HG03097 (cell line): ENCODE measurements at regions not wholly inside any gene's neighbourhood (a gene's known extent, or its start where the extent isn't known, plus 50 kb on each side); places are given as distances from the start of the nearest gene placed in this dataset.
"Not testable (repeated sequence)": the region's sequence is repeated elsewhere in the genome, so short reads cannot be mapped to it uniquely, and the experiment has no call there.

Experiments
- ATAC-seq: cut with Tn5 transposase; IDR thresholded peaks from one replicate; pipeline ENCODE4 v1.9.1; 2021; ENCODE audit not compliant: unreplicated experiment, low FRiP score

DNA sequence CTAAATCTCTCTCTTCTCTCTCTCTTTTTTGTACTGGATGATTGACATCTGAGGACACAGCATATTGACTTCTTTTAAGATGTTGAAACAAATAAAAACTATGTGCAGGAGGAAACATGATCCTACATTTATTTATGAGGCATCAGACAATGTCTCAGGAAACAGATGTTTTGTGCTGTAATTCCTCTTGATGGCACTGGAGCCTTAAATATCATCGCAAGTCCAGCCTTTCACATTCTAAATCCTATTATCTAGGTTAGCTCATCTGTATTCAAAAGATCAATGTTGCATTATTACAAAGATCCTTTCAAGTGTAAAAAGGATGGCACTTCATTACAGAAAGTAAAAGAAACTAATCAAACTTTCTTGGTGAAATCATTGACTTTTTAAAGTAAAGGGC lies 63.9 kb downstream of the MAT2B start:
- ATAC-seq: no peak

DNA sequence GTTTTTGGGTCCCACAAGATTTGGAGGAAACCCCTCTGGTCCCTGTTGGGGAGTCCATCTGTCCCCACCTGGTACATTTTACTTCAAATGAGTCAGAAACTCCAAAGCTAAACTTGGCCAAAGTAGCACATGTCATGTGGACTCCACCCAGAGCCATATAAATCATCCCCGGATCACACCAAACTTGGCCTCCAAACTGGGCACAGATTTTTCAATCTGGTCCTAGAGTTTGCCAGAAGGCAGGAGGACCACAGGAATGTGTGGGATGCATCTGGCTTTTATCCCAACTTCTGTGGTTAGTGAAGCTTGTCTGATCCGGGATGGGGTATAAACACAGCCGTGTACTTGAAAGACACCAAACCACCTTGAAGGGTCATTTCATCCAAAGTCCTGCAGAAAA lies 66.3 kb downstream of the MAT2B start:
- ATAC-seq: no peak

DNA sequence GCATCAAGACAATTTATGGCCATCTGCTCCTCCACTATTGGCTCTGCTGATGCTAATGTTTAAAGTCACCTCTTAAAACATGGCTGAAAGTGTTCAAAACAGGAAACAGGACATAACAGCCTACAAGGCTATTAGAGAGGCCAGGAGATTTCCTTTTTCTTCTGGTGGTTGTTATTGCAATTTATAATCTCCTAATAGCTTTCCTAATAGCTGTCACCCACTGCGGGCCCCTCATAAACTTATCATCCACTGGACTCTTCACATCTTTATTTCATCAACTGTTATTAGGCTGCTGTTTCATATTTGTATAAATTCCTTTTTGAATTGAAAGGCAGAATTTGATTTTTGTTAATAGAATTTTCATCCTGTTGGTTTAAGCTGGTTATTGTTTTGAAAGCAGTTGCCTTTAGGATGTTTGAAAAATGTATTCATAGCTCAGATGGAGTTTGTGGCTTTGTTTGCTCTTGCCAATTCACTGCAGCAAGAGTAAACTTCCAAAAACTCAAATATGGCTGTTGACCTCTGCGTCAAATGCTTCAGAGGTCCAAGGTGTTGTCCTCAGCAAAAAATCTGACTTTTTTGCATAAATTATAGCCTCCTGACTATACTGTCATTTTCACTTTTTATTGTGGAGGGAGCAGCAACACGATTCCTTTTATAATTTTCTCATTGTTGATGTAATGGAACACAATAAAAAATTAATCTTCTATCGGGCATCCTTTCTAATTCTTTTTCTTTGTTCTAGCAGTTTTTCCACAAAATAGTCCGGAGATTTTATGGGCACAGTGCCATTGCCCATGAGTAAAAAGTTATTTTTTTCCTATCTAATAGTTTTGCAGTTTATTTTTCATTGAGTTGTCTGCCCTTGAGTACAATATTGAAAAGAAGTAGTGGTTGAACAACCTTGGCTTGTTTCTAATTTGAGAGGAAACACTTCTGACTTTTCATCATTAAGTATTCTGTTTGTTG lies 69.3 kb downstream of the MAT2B start:
- no peak for ATAC-seq

DNA sequence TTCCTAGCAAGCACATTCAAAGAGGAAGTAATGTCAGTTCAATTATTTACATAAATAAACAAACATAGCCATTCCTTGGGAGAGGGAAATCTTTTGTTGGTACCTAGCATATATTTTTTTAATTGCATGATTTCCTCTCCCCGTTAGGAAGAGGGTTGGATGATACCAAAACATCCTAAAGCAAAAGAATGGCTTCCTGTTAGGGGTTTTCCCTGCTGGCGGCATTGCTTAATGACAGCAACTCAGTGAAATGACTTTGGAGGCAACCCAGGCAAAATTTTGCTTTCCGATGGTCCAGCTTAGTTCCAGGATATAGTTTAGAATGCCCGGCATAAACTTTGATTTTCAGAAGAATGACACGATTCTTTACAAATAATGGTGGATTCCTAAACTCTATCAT lies 73.2 kb downstream of the MAT2B start:
- ATAC-seq: no peak

DNA sequence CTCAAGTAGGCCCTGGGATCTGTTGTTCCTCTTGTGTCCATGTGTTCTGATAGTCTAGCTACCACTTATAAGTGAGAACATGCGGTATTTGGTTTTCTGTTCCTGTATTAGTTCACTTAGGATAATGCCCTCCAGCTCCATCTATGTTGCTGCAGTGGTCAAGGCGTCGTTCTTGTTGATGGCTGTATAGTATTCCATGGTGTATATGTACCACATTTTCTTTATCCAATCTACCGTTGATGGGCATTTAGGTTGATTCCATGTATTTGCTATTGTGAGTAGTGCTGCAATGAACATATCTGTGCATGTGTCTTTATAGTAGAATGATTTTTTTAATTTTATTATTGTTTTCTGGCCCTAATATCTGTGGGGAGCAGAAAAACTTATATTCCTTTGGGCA lies 74.3 kb downstream of the MAT2B start:
- ATAC-seq: no peak

DNA sequence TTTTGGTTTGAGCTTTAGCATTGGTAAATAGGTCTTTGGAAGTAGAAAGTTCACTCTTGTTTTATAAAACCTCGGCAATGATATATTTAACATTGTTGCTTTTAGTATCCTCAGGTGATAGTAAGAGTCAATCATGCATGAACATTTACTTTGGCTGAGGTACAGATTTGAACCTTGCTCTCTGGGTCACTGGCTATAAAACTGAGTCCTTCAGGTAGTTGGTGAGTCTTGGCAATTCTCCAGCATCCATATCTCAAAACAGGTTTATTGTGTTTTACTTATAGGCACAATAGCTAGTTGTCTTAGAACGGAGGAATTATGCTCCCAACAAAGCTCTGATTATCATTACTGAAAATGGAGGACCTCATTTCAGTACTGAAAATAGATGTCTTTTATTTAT lies 75.1 kb downstream of the MAT2B start:
- no peak for ATAC-seq

DNA sequence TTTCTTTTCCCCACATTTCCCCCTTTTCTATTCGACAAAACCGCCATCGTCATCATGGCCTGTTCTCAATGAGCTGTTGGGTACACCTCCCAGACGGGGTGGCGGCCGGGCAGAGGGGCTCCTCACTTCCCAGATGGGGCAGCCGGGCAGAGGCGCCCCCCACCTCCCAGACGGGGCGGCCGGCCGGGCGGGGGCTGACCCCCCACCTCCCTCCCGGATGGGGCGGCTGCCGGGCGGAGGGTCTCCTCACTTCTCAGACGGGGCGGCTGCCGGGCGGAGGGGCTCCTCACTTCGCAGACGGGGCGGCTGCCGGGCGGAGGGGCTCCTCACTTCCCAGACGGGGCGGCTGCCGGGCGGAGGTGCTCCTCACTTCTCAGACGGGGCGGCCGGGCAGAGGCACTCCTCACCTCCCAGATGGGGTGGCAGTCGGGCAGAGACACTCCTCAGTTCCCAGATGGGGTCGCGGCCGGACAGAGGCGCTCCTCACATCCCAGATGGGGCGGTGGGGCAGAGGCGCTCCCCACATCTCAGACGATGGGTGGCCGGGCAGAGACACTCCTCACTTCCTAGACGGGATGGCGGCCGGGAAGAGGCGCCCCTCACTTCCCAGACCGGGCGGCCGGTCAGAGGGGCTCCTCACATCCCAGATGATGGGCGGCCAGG lies 78.2 kb downstream of the MAT2B start:
- not testable (repeated sequence) for ATAC-seq

DNA sequence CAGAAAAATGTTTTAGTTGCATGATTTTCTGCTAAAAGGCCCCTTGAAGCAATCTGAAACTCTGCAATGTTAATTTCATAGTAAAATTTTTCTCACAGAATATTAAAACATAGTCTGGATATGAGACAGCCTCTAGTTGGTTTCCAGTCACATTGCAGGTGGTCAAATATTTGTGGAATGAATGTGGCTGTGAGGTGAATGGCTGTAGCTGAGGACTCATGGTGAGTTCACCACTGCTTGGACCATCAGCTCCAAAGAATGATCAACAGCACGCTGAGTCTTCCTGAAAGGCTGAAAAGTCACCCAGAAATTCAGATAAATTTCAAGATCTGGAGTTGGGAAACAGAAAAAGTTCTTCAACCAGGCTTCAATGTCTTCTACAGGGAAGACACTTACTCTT lies 79.8 kb downstream of the MAT2B start:
- ATAC-seq: no peak

DNA sequence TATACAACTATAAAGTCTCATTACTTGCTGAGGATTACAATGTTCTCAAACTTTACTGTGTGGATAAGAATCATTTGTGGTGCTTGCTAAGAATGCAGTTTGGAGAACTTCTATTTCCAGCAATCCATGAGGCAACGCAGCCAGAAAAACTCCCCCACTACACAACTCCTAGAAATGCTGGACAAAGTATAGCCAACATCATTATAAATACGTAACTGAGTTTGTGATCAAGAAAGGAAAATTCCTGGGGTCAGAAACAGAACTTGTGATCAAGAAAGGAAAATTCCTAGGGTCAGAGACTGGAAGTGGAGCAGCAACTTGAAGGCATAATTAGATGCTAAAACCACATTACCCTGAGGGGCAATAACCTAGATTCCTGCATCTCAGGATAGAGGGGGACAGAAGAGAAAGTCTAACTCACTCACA lies 81.1 kb downstream of the MAT2B start:
- no peak for ATAC-seq

DNA sequence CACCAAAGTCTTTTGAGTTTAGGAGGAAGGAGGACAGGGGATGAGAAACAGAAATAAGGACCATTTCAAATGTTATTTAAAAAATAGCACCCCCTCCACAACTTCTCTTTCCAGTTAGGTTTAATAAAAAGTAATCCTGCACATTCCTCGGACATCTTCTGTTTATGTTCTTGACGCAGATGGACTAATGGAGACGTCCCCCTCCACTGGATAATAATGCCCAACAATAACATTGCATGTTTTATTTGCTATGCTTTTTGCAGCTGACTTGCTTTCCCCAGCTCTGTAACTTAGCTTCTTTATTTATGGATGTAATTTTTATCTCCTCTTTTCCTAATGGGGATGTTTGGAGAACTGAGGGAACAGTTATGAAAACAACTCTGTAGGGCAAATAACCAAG lies 89.5 kb downstream of the MAT2B start:
- ATAC-seq: no peak

DNA sequence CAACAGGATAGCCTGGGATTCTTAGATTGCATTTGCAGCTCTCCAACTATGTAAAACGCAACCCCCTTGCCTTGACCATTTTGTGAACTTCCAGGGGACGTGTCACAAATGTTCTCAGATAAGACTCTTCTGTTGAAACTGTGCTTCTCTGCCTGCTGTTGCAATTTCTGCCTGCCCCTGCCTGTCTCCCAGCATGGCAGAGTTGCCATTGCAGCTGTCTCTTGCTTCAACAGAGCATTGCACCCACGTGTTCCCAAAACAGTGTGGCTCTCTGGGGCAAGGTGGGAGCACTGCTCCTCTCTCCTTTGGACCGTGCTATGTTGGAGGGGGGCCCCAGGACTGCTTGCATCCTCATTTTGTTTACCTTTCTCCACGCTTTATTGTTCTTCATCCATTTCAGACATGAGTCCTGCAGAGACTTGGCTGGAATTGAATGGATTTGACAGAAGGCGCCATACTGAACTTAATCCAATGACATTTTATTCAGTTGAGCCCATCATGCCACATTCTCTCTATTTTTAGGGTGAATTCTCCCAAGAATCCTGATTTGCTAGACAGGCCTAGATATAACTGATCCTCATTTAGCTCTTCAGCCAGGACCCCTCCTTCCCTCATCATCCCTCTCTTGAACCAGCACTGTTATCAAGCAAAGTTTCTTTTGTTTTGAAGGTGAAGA lies 90.7 kb downstream of the MAT2B start:
- no peak for ATAC-seq

DNA sequence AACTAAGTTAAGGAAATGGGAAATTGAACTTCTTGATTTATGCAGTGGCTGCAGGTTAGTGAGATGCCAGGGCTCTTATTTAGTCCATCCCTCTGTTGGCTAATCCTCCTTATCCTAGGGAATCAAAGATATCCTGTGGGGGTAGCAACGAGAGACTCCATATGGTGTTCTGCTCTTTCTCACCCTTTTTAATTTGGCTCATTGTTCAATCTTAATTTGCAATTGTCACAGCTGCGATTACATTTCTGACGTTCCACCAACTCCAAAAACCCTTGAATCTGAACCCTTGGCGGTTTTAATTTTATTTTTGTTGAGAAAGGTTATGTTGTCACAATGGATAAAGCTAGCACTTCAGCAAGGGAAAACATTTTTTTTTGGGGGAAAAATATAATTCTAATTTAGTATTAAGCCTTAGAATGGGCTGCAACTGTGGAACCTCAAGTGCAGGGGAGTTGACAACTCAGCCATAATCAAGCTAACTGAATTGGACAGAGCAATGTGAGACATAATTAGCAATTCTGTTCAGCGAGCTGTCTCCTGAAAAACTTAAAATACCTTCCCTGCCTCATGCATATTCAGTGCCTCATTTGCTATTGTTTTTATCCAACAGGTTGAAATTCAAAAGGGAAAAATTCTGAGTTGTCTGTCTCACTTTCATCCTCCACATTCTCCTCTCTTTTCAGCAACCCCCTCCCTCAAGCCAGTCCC lies 91.3 kb downstream of the MAT2B start:
- no peak for ATAC-seq

DNA sequence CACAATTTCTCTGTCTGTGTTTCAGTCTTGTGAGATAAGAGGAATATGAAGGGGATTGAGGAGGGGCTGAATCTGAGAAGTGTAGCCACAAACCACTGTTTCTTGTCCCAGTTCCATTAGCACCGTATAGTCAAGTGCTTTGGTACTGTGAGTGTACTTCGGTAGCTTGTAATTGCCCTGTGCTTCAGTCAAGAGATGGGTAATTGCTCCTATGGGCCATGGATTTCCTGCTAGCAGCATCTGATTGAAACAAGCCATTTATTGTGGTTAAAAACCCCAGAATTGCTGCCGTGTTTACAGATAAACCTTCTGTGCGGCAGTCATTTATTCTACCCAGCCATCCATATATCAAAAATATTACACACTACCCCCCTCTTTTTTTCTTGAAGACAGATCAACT lies 98.6 kb downstream of the MAT2B start:
- ATAC-seq: no peak

DNA sequence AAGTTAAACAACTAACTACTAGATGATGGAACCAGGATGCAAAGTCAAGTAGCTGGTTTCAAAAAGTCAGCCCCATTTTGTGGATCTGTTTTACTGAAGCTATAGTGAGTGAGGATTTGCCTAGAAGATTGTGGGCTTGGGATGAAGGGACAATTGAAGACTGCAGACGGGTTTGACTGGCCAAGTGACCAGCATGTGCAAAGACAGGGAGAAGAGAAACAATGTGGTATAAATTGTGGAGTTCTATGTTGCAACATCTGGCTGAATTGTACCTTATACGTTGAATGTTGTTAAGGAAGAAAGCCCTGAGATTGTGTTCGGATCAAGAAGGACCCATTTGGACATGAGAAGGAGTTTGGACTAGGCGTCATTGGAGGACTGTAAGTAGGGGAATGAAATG lies 101.8 kb downstream of the MAT2B start:
- ATAC-seq: no peak

DNA sequence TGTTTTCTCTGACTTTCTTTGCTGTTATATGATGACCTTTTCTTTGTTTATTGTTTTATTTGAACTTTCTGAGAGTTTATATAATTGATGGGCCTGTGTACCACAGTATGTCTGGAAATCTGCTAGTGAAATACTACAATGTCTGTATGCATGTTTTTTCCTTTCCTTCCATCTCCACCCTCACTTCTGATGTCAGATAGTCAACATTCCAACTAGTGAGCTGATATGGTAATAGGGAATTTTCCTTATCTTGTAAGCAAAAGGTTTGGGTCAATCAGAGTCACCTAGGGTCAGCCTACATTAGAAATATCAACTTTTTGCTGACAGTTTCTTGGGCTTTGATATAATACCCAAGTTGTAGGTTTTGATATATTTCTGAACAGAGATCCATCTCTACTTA lies 103.2 kb downstream of the MAT2B start:
- no peak for ATAC-seq

DNA sequence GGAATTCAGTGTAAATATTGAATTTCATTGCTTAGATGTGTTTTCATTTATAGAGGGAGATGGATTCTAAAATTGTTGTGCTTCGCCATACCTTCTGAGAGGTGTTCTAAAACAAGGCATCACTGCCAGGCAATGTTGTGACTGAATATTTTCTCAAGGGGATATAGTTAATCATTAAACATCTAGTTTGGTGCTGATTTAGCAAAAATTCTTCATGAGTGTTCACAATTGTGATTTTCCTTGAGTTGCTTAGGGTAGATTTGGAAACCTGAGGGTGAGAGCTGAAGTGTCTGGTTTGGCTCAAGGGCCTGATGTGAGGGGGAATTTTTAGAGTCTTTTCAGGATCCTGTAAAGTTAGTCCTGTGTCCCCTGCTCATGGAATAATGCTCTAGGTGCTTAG lies 104.5 kb downstream of the MAT2B start:
- no peak for ATAC-seq

DNA sequence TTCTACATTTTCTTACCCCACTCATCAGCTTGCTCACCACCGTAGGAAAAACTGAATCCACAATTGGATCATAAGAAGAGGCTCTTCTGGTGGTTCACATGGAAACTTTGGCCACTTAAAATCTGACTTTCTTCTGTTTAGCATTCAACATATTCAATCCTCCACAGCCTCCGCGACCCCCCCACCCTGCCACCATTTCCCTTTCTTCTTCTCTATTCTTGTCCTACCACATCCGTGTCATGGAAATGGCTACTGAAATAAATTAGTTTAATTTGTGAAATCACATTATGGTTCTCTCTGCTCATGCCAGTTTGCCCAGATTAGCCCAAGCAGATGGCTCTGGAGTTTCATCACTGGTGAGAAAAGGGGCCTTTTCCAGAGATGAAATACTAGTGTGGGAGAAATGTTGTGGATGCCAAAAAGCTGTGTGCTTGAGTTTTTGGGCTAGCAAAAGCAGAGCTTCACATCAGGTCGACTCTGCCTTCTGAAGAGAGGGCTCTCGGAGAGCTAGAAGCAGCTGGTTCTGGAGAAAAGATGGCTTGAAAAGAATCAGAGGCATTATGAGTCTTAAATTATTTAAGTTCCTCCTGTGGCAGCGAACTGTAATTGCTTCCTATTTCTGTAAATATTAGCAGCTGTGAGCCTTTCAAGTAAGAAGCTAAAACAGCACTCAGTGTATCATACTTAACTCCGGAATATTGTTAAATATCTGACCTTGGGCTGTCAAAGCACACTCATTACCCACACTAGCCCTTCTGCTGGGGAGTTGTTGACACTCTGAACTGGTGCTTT lies 107.1 kb downstream of the MAT2B start:
- no peak for ATAC-seq

DNA sequence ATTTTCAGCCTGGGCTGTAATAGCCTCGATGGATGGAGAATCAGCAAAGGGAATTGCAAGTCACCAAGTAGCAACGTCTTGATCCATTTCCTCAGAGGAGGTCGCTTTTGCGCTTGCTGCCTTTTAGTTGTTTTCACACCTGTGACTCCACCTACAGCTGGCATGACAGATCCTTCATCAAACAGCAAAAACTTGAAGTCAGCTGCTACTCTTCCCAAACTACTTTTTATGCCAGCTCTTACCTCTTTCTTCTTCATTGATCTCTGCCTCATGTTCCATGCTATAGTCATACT lies 107.7 kb downstream of the MAT2B start:
- no peak for ATAC-seq

DNA sequence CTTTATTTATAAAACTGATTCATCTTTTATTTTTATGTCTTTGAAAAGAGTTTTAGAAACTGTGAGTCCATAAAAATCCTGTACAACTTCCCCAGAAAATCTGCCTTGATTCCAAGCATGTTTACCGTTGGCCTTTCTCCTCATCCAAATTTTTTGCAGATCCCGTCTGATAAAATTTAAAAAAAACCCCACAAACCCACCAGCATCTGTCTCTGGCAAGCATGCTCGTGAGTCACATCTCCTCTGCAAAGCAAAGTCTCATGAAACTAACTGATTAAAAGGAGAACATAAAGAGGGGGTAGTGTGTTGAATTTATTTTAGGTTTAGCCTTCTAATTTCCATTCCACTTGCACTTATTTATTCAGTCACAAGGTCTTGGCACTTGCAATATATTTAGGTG lies 109.4 kb downstream of the MAT2B start:
- no peak for ATAC-seq

DNA sequence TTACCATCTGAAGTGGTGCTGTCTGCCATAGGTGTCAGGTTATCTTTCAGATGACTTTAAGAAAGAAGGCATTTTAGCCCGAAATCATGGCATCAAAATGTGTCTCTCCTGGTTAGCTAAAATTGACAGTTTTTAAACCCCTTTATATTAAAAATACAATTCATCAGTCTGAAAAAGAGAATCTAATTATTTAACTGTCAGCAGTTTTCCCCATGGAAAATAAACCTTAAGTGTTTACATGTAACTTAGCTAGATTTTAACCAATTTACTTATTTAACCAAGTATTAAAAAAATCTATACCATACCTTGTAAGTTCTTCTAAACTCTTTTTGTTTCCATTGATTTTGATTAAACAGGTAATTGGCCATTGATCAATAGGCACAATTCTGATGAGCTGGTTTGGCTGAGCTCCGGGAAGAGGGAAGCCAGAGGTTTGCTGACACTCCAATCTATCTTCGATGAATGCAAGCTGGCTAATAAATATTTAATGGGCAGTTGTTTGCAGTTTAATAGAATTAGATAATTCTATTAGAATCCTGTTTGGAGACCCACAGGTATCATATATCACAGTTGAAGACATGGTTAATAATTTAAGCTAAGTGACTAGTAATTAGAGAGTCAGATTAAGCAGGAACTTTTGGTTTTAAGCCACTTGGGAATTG lies 114.0 kb downstream of the MAT2B start:
- ATAC-seq: no peak
